ENCODE measurements at regions not wholly inside any gene's neighbourhood (a gene's known extent, or its start where the extent isn't known, plus 50 kb on each side); places are given as distances from the start of the nearest gene placed in this dataset.

GRCh38 chr7:41182782-41183181, 520.1 kb downstream of the INHBA start:
- no peak for TF ChIP-seq CTCF (IDR thresholded peaks at IDR 0.05)
- TF ChIP-seq POLR2A (IDR thresholded peaks at IDR 0.05) = no peak
